Left renal cortex interstitium (tissue), 4 donors: ENCODE measurements at regions not wholly inside any gene's neighbourhood (a gene's known extent, or its start where the extent isn't known, plus 50 kb on each side); places are given as distances from the start of the nearest gene placed in this dataset.
"Not testable (repeated sequence)": the region's sequence is repeated elsewhere in the genome, so short reads cannot be mapped to it uniquely, and the experiment has no call there.

Source experiments
- DNase-seq, 4 donors: peaks; one replicate each; pipeline ENCODE4 v3.0.0-alpha.2; 2013; ENCODE audit warnings: low read depth in 4 of 4, low spot score in 2 of 4, missing footprints in 1 of 4

DNA sequence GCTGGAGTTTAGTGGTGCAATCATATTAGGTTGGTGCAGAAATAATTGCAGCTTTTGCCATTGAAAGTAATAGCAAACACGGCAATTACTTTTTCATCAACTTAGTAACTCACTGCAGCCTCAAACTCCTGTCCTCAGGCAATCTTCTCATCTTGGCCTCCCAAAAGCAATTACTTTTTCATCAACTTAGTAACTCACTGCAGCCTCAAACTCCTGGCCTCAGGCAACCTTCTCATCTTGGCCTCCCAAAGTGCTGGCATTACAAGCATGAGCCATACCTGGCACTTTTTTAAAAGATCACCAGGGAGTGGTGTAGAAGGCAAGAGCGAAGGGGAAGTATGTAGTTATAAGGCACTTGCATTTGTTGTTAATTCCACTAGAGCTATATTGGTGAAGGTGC is 491.1 kb upstream of the ADGRL3 start:
- DNase-seq = no peak

DNA sequence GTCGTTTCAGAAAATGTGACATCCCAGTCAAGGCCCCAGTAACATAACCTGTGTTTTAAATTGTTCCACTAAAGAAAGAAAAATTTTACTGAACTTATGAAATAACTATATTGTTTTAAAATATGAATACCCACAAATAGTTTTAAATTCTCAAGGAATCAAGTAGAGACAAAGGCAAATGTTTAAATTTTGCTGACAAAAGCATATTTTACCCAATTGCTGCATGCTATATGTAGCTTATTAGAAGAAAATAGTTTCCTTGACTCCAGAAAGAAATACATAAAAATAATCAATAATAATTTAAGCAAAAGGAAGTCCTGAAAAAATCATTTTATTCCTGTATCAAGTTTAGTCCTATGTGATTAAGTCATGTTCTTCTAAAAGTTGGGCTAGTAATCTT is 481.3 kb upstream of the ADGRL3 start:
- no peak for DNase-seq

DNA sequence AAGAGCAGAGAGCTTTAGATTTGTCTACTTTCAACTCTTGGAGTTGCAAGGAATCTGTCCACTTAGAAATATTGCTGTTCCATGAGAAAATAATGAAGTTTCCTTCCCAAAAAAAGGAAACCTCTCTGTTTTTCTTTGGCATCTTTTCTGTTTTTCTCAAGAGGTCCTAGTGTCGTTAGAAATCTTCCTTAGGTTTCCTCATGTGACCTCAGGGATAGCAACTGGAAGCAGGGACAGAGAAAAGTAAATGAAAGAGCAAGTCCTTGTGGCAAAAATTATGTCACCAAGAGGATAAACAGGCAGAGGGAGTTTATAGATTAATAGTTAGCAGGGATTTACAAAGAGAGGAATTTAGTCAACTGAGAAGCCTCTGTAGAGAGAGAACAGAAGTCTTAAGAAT is 478.4 kb upstream of the ADGRL3 start:
- DNase-seq = no peak

DNA sequence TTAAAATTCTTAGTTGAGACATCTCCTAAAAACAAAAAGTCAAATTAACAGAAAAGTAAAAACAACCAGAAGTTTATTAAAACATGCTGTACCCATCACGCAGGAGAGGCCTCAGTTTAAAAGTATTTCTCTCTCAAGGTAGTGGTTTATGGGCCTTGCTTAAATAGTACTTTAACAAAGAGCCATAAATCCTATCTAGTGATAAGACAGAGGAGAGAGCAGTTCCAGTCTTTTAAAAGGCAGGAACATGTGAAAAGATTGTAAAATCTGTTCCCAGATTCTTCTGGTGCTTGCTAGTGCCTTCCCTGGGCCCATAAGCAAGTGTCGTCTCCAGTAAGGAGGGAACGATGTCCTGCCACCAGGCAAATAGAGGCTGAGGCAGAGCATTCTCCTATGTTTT is 476.3 kb upstream of the ADGRL3 start:
- no peak for DNase-seq

DNA sequence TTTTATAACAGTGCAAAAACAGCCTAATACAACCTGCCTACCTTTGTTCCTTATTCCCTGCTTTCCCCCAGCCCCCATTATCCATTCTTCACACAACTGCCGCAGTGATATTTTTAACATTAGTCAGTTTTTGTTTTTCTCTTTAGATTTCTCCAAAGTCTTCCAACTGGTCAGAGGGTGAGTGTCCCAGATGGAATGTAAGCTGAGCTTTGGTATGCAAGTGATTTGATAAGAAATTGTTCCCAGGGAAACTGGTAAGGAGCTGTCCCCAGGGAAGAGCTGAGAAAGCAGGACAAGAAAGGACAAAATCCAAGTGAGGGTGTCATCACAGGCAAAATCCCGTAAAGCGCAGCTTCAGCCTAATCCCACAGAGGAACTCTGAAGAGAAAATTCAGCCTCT is 475.5 kb upstream of the ADGRL3 start:
- no peak for DNase-seq

DNA sequence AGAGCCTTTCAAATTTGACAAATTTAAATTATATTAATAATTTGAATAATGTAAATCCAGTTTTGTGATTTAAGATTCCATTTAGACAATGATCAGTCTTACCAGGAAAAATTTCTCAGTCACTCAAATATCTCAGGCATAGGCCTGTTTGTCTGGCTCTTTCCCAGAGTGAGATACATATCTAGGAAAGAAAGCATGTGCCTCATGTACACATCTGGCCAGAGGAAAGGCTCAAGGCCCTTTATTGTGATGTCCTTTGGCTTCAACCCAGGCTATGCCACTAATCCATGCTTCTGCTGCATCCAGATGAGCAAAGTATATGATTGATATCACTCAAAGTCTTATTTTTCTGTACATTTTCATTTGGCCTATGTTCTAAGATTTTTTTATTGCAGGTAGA is 473.3 kb upstream of the ADGRL3 start:
- DNase-seq = no peak

DNA sequence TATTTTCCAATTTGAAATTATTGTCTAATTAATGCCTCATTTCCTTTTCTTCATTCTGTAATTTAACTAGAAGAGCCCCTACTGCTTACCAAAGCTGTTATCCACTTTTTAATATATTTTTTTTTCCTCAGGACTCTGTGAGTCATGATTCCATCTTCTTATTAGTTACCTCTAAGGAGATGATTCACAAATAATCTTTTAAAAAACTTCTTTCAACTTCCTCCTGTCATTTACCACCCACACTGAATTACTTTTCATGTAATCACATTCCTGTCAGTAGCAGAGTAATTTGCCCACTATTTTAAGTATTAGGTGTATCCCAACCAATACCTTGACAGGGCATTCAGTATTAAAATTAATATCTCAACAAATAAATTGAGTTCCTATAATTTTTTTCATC is 470.9 kb upstream of the ADGRL3 start:
- DNase-seq = no peak

DNA sequence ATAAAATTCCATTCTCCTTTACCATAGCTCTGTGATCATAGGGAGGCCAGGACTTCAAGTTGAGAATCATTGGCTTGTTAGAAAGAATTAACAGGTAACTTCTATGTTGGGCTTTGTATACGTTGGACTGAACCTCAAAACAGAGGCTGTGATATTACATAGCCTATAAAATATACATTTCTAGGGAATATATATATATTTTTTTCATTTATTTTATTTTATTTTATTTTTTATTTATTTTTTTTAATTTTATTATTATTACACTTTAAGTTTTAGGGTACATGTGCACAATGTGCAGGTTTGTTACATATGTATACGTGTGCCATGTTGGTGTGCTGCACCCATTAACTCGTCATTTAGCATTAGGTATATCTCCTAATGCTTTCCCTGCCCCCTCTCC is 470.4 kb upstream of the ADGRL3 start:
- not testable (repeated sequence) for DNase-seq

DNA sequence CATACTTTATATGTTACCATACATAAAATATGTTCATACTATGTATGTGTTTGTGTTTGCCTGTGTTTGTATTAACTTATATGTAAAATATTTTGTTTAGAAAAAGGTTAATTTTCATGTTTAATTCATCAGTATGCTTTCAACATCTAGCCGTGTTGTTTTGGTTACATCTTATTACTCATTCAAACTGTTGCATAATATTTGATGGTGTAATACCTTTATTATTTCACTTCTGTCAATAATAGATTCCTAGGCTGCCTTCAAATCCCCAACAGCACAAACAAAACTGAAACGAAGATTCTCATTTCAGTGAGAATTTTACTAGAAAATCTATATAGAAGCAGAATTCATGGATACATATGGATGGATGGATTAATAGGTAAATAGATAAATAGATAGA is 462.3 kb upstream of the ADGRL3 start:
- DNase-seq = no peak

DNA sequence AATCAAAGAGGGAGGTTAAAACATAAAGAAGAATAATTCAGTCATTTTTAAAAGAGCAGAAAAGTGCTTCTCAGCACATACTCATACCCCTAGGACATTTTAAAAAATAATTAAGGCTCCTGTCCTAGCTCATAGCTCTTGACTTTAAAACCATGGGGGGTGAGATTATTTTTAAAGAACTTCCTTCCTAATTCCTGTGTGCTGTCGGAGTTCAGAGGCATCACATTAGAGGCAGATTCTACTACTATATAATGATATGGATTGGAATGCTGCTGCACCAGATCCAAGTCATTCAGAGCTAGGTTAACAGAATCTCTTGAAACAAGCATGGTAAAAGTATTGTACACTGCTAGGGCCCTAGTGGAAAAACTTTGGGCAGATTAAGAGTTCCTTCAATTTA is 456.5 kb upstream of the ADGRL3 start:
- no peak for DNase-seq

DNA sequence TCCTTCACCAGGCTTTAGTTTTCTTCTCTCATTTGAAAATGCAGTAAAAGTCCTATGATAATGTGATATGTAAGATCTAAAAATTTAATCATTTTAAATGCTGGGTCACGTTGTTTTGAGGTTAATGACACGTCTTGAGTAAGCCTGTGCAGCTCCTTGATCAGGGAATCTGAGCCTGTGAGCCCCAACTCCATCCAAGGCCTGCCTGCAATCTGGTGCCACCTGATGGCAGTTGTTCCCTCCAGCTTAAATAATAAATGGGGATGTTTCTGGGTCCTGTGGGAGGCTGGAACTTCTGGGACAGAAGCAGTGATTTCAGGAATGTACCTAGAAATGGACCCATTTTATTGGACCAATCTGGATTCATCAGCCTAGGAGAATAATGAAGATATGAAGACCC is 455.4 kb upstream of the ADGRL3 start:
- no peak for DNase-seq

DNA sequence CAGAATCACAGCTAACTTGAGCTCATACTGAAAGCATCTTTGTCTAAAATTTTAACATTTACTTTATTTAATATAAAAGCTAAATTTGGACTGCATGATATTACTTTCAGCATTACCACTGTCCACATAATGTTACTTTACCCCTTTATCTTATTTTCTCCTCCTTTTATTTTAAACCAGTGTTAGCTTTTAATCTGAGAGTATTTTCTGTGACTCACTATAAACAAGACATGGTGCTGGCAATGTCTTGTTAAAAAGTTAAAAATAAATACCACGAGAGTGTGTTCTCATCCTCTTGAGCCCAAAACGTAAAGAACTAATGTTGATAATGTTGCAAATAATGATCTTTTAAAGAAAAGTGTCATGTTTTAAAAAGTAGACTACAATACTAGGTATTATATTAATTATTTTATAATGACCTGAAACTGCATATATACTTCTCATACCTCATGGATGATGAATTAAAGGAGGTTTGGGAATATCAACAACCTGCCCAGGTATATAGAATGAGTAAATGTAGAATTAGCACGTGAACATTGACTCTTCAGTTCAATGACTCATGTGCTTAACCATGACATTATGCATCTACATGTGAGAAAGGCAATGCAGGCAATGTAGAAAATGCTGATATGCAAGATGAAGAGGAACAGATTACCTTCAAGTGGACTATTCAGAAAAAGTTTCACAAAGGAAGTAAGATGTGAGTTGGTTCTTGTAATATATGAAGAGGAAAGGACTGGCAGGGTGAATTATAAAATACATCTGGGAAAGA is 454.1 kb upstream of the ADGRL3 start:
- no peak for DNase-seq

DNA sequence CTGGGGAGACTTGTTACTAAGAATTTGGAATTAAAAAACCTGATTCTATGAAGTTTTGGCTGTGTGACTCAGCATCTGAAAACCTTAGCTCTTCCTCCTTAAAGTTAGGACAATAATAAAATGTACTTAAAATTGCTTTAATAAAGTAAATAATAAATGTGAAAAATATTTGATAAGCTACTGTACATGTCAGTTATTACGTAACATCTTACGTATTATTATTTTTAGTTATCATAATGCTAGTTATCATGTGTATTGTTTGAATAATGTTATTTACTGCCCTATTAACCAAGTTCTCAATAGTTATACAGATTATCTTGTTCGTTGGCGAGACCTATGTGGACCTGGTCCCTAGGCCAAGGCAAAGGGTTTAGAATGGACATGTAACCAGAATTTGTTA is 449.2 kb upstream of the ADGRL3 start:
- DNase-seq = no peak

DNA sequence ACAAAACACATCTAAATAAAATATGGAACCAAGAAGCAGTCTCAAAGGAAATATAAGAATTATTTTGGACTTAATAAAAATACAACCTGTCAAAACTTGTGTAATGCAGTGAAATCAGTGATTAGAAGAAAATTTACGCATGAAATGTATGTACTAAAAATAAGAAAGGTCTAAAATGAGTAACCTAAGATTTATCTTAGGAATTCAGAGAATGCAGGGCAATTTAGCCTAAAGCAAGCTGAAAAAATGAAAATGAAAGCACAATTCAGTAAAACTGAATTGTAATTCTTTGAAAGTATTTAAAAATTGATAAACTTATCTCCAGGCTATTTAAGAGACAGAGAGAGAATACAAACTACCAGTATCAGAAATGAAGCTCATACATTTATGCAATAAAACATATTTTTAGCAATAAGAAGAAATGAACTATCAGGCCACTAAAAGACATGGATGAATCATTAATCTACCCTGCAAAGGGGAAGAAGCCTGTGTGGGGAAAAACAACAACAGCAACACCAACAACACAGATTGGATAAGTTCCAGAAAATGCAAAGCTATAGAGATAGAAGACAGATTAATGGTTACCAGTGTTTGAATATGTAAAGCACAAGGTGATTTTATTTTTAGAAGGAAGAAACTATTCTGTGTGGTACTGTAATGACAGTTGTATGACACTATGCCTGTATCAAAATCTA is 442.0 kb upstream of the ADGRL3 start:
- DNase-seq = no peak

DNA sequence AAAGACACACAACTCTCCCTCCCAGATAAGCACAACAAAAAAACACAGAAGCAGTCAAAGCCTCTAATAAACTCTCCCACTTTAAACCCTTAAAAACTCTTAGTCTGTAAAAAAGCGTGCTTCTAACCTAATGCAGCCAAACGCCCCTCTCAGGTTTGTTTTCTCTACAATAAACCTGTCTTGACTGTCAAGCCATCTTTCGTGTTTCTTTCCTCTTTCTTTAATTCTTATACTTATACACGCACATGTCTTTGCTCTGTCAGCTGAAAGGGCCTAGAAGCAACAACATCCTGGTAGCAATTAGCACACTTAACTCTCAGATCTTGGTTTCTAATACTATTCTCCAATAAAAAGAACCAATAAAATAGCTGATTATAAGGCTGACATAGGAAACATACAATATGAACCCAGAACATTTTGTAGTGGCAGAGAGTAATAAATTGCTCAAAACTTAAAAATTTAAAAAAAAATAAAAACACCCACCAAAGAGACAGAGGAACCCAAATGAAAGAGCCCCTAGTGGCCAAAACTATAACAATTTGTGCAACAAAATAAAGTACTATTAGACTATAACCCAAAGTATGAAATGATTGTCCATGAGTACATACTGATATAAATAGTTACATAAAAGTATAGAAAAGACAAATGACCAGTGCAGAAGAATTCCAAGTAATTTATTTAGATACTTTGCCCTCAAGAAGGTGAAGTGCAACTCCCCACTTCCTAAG is 440.4 kb upstream of the ADGRL3 start:
- no peak for DNase-seq

DNA sequence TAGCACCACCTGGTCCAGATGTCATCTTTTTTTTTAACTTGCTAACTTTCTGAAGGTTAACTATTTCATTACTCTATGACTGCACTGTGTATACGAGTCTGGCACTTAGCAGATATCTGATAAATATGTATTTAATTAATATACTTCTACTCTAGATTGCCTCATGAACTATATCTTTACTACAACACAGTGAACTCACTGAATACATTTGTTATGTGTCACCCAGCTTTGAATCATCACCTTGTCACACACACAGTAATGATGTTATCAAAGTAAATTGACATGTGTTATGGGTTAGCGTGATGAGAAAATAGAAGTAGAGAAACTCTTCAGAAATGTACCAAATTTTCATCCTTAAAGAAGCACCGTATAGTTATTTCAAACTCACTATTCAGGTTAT is 419.3 kb upstream of the ADGRL3 start:
- DNase-seq = no peak

DNA sequence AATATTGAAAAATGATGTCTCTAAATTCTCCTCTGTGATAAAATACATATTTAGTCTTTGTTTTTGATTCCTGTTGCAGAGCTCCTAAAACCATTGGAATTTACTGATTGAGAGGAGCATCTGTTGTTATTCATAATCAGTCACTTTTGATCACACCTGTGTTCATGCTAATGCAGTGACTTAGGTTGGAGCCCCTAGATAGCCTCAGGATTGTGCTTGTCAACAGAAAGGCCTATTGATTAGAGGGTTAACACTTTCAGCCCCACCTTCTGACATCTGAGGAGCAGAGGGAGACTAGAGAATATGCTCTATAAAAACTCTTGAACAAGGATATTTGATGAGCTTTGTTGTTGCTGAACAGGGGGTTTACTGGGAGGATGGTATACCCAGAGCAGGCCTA is 409.5 kb upstream of the ADGRL3 start:
- no peak for DNase-seq

DNA sequence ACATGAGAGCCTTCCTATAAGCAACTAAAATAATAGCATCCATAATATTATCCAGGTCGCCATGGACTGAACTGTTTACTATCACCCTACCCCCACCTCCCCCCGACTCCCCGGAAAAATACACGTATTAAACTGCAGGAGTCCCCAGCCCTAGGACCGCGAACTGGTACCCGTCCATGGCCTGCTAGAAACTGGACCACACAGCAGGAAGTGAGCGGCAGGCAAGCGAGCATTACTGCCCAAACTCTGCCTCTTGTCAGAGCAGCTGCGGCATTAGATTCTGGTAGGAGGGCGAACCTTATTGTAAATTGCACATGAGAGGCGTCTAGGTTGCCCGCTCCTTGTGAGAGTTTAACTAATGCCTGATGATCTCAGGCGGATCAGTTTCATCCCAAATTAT is 405.8 kb upstream of the ADGRL3 start:
- DNase-seq = no peak

DNA sequence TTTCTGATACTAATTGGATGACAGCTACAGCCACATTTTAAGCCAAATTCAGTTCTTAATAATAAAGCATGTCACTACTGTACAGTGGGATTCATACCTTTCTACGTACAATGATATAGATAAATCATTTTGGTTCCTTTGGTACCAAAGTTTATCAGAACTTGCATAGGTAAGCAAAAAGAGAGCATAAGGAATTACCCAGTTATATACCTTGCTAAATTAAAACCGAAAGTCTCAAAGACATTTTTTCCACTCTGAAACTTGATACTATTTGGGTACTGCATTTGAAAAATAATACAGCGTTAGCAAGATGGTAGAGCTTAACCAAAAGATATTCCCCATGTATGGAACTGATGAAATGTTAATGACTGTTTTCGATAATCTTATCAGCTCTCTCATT is 400.9 kb upstream of the ADGRL3 start:
- DNase-seq = no peak

DNA sequence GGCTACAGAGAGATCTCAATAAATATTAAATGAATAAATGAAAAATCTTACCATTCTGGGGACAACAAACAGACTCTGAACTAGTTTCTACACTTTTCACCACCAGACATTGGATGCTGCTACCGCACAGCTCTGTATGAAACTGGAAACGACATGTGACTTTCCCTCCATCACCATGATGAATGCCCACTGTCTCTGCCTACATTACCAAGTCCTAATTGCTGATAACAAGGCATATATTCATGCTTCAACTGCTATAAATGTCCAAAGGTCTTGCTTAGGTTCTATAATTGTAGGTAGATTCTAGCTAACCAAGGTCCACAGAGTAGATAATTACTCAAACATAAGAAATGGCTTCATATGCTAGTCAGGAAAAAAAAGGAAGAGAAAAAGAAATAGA is 399.4 kb upstream of the ADGRL3 start:
- no peak for DNase-seq

DNA sequence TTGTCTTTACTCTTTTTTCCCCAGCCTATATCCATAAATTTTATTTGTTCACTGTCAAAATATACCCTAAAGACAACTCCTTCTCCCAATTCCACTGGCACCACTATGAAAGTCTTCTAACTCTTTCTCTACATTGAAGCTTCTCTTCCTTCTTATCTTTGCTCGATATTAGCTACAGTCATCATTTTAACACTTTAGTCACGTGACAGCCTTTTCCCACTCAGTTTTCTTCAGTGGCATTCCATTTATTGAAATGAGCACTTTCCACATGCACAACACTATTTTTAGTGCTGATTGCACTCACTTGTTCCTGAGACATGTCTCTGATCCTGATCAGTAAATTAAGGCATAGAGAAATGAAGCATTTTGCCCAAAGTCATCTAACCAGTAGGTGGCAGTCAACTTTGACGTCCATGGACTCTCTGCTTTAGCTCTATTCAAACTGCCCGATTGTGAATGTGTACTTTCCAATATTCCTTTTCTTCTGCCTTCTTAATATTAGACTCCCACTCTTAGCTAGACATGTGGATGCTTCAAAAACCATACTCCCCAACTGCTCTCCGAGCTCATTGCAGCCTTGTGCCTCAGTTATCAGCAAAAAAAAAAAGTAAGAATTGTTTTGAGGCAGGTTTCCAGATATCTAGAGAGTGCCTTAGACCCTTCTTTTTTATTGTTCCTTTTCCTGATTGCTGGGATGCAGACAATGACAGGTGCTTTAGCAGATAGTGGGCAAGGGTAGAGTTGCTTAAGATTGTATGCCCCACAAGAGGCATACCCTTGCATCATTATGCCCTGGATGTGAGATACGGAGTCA is 394.4 kb upstream of the ADGRL3 start:
- peak in 2 of 4 donors; percentile 6 to 17 for DNase-seq
